Loucy (cell line): ENCODE measurements at regions not wholly inside any gene's neighbourhood (a gene's known extent, or its start where the extent isn't known, plus 50 kb on each side); places are given as distances from the start of the nearest gene placed in this dataset.

Experiments used
- H2AFZ ChIP-seq: fragments of 200-600 bp; sonication (generic); 2 replicates; pipeline ENCODE4 v1.6.0; 2016; ENCODE audit warnings: antibody characterized with exemption, mild to moderate bottlenecking, low read length, moderate library complexity
- H3F3A ChIP-seq: fragments of 200-600 bp; 2 replicates; pipeline ENCODE4 v1.6.0; 2016; ENCODE audit warnings: antibody characterized with exemption, low read depth, mild to moderate bottlenecking
- H3K27me3 ChIP-seq: fragments of 200-600 bp; sonication (generic); 2 replicates; pipeline ENCODE4 v1.6.1; 2014; ENCODE audit warnings: low read length, mild to moderate bottlenecking; ENCODE audit not compliant: insufficient read depth, poor library complexity, severe bottlenecking
- H3K36me3 ChIP-seq: fragments of 200-600 bp; sonication (generic); 2 replicates; pipeline ENCODE4 v1.6.1; 2016; ENCODE audit warnings: low read length; ENCODE audit not compliant: insufficient read depth
- H3K4me1 ChIP-seq: fragments of 200-600 bp; sonication (generic); 2 replicates; pipeline ENCODE4 v1.5.1; 2014; ENCODE audit warnings: low read length, mild to moderate bottlenecking; ENCODE audit not compliant: insufficient read depth, poor library complexity, severe bottlenecking
- H3K4me2 ChIP-seq: fragments of 200-600 bp; sonication (generic); 2 replicates; pipeline ENCODE4 v1.6.0; 2014; ENCODE audit warnings: antibody characterized with exemption, low read length, low read depth, mild to moderate bottlenecking; ENCODE audit not compliant: poor library complexity, severe bottlenecking
- H3K4me3 ChIP-seq: fragments of 200-600 bp; sonication (generic); 2 replicates; pipeline ENCODE4 v1.5.1; 2014; ENCODE audit warnings: low read length, mild to moderate bottlenecking, mixed read lengths; ENCODE audit not compliant: poor library complexity, severe bottlenecking
- H3K79me2 ChIP-seq: fragments of 200-600 bp; sonication (generic); 2 replicates; pipeline ENCODE4 v1.6.1; 2014; ENCODE audit warnings: low read length; ENCODE audit not compliant: insufficient read depth
- H3K9ac ChIP-seq: fragments of 200-600 bp; sonication (generic); 2 replicates; pipeline ENCODE4 v1.6.0; 2014; ENCODE audit warnings: mild to moderate bottlenecking, low read depth, low read length, moderate library complexity; ENCODE audit not compliant: poor library complexity, severe bottlenecking
- H3K9me2 ChIP-seq: fragments of 200-600 bp; sonication (generic); replicated peaks from 2 replicates; pipeline ENCODE4 v1.6.1; 2016; ENCODE audit warnings: low read depth, low read length, mixed read lengths
- H3K9me3 ChIP-seq: fragments of 200-600 bp; sonication (generic); 2 replicates; pipeline ENCODE4 v1.6.1; 2014; ENCODE audit warnings: mild to moderate bottlenecking, antibody characterized with exemption, low read length, low read depth; ENCODE audit not compliant: insufficient read depth
- H4K20me1 ChIP-seq: fragments of 200-600 bp; sonication (generic); 2 replicates; pipeline ENCODE4 v1.6.0; 2014; ENCODE audit warnings: antibody characterized with exemption, low read length, mild to moderate bottlenecking; ENCODE audit not compliant: insufficient read depth, poor library complexity, severe bottlenecking
- EZH2phosphoT487 ChIP-seq: fragments of 200-600 bp; IDR thresholded peaks from 2 replicates; pipeline ENCODE4 v1.6.1; 2018; ENCODE audit warnings: antibody characterized with exemption, mild to moderate bottlenecking, moderate library complexity, borderline replicate concordance
- TF ChIP-seq, protein P1 (sequence below): fragments of 200-600 bp; sonication (generic); conservative IDR thresholded peaks from 2 replicates; pipeline ENCODE4 v1.5.1; 2014; ENCODE audit warnings: mild to moderate bottlenecking, antibody characterized with exemption, low read length

DNA sequence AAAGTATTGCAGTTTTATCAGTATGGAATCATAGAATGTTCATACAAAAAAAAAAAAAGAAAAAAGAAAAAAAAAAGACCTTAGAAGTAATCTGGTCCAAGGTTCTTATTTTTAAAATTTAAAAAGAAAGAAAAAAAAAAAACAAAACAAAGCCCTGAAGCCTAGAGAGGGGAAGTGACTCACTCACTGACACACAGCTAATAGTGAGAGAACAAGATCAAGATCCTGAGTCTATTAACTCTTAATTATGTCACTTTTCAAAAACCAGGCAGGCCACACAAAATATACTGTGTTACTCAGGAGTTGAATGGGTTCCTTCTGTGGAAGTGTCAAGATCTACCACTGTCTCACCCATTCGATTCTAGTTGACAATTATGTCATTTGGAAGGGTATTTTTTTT, 433.9 kb upstream of the DAB1 start:
- Histone ChIP-seq H3K4me2 (no peak overlapping the region), H3K36me3 (no peaks in the 10 kb centered on the region), H3K4me1 (no peaks in the 10 kb centered on the region), H3K27me3 (no peaks in the 10 kb centered on the region), H2AFZ (no peak overlapping the region), H3K9me3 (no peaks in the 10 kb centered on the region), H3K79me2 (no peaks in the 10 kb centered on the region), H4K20me1 (no peaks in the 10 kb centered on the region), H3K9ac (no peak overlapping the region), H3K4me3 (no peak overlapping the region), H3F3A (no peaks in the 10 kb centered on the region), H3K9me2 (no peaks in the 10 kb centered on the region)
- TF ChIP-seq, protein P1, sequence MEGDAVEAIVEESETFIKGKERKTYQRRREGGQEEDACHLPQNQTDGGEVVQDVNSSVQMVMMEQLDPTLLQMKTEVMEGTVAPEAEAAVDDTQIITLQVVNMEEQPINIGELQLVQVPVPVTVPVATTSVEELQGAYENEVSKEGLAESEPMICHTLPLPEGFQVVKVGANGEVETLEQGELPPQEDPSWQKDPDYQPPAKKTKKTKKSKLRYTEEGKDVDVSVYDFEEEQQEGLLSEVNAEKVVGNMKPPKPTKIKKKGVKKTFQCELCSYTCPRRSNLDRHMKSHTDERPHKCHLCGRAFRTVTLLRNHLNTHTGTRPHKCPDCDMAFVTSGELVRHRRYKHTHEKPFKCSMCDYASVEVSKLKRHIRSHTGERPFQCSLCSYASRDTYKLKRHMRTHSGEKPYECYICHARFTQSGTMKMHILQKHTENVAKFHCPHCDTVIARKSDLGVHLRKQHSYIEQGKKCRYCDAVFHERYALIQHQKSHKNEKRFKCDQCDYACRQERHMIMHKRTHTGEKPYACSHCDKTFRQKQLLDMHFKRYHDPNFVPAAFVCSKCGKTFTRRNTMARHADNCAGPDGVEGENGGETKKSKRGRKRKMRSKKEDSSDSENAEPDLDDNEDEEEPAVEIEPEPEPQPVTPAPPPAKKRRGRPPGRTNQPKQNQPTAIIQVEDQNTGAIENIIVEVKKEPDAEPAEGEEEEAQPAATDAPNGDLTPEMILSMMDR, result no peak
- no peak for TF ChIP-seq EZH2phosphoT487

DNA sequence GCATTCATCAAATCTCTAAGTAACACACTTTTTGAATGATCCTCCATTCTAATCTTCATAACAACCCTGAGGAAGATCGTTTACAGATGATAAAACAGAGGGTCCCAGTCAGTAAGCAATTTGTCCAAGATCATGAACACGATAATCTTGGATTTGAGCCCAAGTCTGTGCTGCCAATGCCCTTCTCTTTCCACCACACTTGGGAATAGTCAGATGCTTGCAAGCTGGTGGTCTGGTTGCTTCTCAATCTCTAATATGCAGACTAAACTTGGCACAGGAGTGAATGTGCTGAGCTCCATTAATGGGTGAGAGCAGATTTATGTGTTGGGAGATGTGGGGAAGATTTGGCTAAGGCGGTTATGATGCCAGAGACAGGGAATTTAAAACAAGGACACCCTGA, 430.6 kb upstream of the DAB1 start:
- Histone ChIP-seq H3K9me3 (no peaks in the 10 kb centered on the region), H3K9me2 (no peaks in the 10 kb centered on the region), H3K9ac (no peak overlapping the region), H3K4me1 (no peaks in the 10 kb centered on the region), H3K4me2 (no peak overlapping the region), H2AFZ (no peak overlapping the region), H3F3A (no peaks in the 10 kb centered on the region), H4K20me1 (no peaks in the 10 kb centered on the region), H3K4me3 (no peak overlapping the region), H3K36me3 (no peaks in the 10 kb centered on the region), H3K27me3 (no peaks in the 10 kb centered on the region), H3K79me2 (no peaks in the 10 kb centered on the region)
- no peak for TF ChIP-seq EZH2phosphoT487
- TF ChIP-seq, protein P1, result no peak

DNA sequence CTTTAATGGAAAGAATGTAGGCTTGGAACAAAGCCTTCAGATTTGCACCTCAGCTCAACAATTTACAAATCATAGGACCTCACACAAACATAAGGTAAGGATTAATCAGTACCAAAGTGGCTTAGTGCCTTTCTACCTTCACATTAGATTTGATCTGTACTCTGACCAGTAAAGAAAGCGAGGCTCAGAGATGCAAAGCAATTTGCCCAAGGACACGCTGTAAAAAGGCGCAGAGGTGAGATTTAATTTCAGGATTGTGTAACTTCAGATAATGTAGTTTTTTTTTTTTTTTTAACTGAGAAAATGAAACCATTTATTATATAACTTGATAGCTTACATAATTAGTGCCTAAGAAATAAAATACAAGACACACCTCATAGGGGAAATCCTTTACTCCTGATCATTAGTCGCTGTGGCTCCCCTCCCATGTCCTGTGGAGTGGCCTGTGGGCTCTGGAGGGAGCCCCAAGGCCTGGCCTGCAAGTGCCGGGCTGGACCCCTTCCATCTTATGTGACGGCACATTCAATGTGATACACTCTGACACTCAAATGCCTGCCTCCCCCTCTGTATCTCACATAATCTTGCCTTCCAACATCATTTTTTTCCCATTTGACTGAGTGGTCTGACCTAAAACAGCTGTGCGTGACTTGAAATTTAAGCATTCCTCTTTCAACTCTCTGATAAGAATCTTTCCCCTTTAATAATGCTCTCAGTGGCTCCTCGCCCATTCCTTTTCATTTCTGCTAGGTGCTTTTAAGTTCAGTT, 426.5 kb upstream of the DAB1 start:
- H3K79me2 ChIP-seq, result no peaks in the 10 kb centered on the region
- no peak overlapping the region for H3K4me2 ChIP-seq
- H3K9me2 ChIP-seq, result no peaks in the 10 kb centered on the region
- no peaks in the 10 kb centered on the region for H3K36me3 ChIP-seq
- no peak overlapping the region for H2AFZ ChIP-seq
- H3K9ac ChIP-seq, result no peak overlapping the region
- no peaks in the 10 kb centered on the region for H3K9me3 ChIP-seq
- TF ChIP-seq EZH2phosphoT487, result no peak
- TF ChIP-seq, protein P1, result no peak
- H3K4me1 ChIP-seq, result no peaks in the 10 kb centered on the region
- H4K20me1 ChIP-seq, result no peaks in the 10 kb centered on the region
- H3F3A ChIP-seq, result no peaks in the 10 kb centered on the region
- no peak overlapping the region for H3K4me3 ChIP-seq
- H3K27me3 ChIP-seq, result no peaks in the 10 kb centered on the region
